Upper lobe of right lung (tissue), 1 donor: ENCODE measurements at regions not wholly inside any gene's neighbourhood (a gene's known extent, or its start where the extent isn't known, plus 50 kb on each side); places are given as distances from the start of the nearest gene placed in this dataset.

ENCODE experiments used
- ATAC-seq: fragments of 200-7000 bp; cut with Tn5 transposase; one replicate; pipeline ENCODE4 v1.9.1; 2020; ENCODE audit warnings: mild to moderate bottlenecking, moderate library complexity
- DNase-seq: peaks from one replicate; pipeline ENCODE4 v3.0.0-alpha.2; 2020
- H3K27ac ChIP-seq: fragments of 200-600 bp; one replicate; pipeline ENCODE4 v1.8.0; 2022
- H3K27me3 ChIP-seq: fragments of 200-600 bp; one replicate; pipeline ENCODE4 v1.8.0; 2022; ENCODE audit warnings: mild to moderate bottlenecking
- H3K36me3 ChIP-seq: fragments of 200-600 bp; one replicate; pipeline ENCODE4 v1.8.0; 2022
- H3K4me1 ChIP-seq: fragments of 200-600 bp; one replicate; pipeline ENCODE4 v1.8.0; 2022
- H3K4me3 ChIP-seq: fragments of 200-600 bp; one replicate; pipeline ENCODE4 v1.8.0; 2022; ENCODE audit warnings: mild to moderate bottlenecking
- H3K9me3 ChIP-seq: fragments of 200-600 bp; one replicate; pipeline ENCODE4 v1.8.0; 2022
- intact Hi-C: fragments of 100-400 bp; cut with DNase I; formaldehyde crosslinking; loops from one replicate; pipeline ENCODE4 v1.11.0; 2022
- TF ChIP-seq, protein P1 (sequence below): fragments of 200-600 bp; IDR thresholded peaks from one replicate; pipeline ENCODE4 v1.8.0; 2022; ENCODE audit warnings: antibody characterized with exemption
- donor health status: DM: no; HTN: yes; CAD: no; lungs with severe emphysema.

DNA sequence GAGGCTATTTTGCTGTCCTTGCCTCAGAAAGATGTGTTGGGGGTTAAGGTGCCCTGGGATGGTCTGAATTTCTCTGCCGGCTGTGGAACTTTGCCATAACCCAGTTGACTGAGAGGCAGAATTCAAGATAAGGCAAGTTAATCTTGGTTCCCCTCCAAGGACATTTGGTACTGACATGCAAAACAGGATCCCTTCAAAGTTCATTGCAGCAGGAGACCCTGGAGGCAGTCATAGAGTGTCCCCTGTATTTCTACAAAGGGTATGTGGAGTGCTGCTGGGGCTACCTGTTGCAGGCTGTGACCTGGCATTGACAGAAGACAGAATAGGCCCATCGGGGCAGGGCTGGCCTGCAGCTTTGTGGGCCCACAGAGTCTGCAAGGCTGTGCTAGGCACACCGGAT is 135.6 kb upstream of the IRX3 start:
- peak; percentile 63 for ATAC-seq
- Histone ChIP-seq H3K27ac (no peak overlapping the region), H3K36me3 (no peaks in the 10 kb centered on the region), H3K4me3 (no peak overlapping the region), H3K4me1 (peaks cover 16% of the 10 kb centered on the region), H3K9me3 (no peaks in the 10 kb centered on the region), H3K27me3 (no peaks in the 10 kb centered on the region)
- TF ChIP-seq, protein P1, sequence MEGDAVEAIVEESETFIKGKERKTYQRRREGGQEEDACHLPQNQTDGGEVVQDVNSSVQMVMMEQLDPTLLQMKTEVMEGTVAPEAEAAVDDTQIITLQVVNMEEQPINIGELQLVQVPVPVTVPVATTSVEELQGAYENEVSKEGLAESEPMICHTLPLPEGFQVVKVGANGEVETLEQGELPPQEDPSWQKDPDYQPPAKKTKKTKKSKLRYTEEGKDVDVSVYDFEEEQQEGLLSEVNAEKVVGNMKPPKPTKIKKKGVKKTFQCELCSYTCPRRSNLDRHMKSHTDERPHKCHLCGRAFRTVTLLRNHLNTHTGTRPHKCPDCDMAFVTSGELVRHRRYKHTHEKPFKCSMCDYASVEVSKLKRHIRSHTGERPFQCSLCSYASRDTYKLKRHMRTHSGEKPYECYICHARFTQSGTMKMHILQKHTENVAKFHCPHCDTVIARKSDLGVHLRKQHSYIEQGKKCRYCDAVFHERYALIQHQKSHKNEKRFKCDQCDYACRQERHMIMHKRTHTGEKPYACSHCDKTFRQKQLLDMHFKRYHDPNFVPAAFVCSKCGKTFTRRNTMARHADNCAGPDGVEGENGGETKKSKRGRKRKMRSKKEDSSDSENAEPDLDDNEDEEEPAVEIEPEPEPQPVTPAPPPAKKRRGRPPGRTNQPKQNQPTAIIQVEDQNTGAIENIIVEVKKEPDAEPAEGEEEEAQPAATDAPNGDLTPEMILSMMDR: no peak
- no peak for DNase-seq
- intact Hi-C loops: no loop called here

- Histone ChIP-seq H3K4me1 (peaks cover 16% of the 10 kb centered on the region), H3K27me3 (no peaks in the 10 kb centered on the region), H3K4me3 (no peak overlapping the region), H3K9me3 (no peaks in the 10 kb centered on the region), H3K27ac (no peak overlapping the region), H3K36me3 (no peaks in the 10 kb centered on the region)
- TF ChIP-seq, protein P1: no peak
- ATAC-seq: no peak
- intact Hi-C loops: no loop called here
- DNase-seq: no peak
These were observed 134.6 kb upstream of the IRX3 start for GRCh38 chr16:54421220-54421619.

DNA sequence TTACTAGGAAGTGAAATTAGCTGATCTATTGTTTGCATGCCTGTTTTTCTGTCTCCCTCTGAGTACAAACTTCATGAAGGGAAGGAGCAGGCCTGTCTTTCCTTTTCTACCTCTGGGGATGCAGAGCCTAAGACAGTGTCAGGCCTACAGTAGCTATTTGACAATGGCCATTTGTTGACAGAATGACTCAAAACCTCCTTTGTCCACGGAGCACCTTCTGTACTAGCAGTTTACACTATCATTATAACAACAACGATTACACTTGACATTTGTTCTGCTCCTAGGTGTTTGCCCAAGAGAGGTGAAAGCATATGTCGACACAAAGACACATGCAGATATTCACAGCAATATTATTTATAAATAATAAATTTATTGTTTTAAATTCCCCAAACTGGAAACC is 132.3 kb upstream of the IRX3 start:
- Histone ChIP-seq H3K9me3 (no peaks in the 10 kb centered on the region), H3K27me3 (no peaks in the 10 kb centered on the region), H3K4me1 (peaks cover 16% of the 10 kb centered on the region), H3K27ac (no peak overlapping the region), H3K36me3 (no peaks in the 10 kb centered on the region), H3K4me3 (no peak overlapping the region)
- intact Hi-C loops: no loop called here
- TF ChIP-seq, protein P1: no peak
- DNase-seq: no peak
- ATAC-seq: no peak

GRCh38 chr16:54417384-54417783 is 130.8 kb upstream of the IRX3 start:
- Histone ChIP-seq H3K4me3 (no peak overlapping the region), H3K4me1 (peaks cover 12% of the 10 kb centered on the region), H3K9me3 (no peaks in the 10 kb centered on the region), H3K27ac (no peak overlapping the region), H3K27me3 (no peaks in the 10 kb centered on the region), H3K36me3 (no peaks in the 10 kb centered on the region)
- peak; percentile 55 for ATAC-seq
- DNase-seq: no peak
- intact Hi-C loops: no loop called here
- TF ChIP-seq, protein P1: no peak

GRCh38 chr16:54414671-54415070 is 128.1 kb upstream of the IRX3 start:
- Histone ChIP-seq H3K27me3 (no peaks in the 10 kb centered on the region), H3K4me1 (peaks cover 4% of the 10 kb centered on the region), H3K4me3 (no peak overlapping the region), H3K9me3 (no peaks in the 10 kb centered on the region), H3K36me3 (no peaks in the 10 kb centered on the region), H3K27ac (no peak overlapping the region)
- intact Hi-C loops: no loop called here
- DNase-seq: no peak
- TF ChIP-seq, protein P1: no peak
- ATAC-seq: no peak

DNA sequence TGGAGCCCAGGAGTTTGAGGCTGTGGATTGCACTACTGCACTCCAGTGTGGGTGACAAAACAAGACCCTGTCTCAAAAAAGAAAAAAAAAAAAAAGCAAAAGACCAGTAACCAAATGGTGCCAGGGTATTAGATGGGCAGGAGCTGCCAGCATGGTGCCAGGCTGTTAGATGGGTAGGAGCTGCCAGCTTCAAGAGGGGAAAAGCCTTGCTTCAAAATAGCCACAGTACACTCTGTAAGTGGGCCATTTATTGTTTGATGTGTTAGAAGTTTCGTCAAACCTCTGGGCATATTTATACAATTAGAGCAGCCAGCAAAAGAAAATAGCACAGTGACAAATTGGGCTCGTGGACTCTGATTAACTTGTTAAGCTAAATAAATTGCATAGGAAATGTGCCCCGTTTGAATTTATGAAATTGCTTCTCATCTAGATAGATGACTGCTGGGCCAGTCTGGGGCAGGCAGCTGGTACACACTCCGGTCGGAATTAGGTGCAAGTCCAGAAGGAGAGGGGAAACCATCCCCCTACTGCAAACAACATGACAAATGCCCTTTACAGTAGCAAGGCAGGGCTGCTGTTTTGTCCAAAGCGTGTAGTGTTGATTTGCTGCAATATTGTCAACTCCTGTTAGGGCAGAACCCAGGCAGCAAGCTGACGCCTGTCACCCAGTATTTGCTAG is 126.3 kb upstream of the IRX3 start:
- ATAC-seq: no peak
- intact Hi-C loops: no loop called here
- no peak overlapping the region for H3K27ac ChIP-seq
- no peaks in the 10 kb centered on the region for H3K27me3 ChIP-seq
- no peak for DNase-seq
- H3K4me1 ChIP-seq: no peaks in the 10 kb centered on the region
- no peaks in the 10 kb centered on the region for H3K9me3 ChIP-seq
- no peak overlapping the region for H3K4me3 ChIP-seq
- H3K36me3 ChIP-seq: no peaks in the 10 kb centered on the region
- TF ChIP-seq, protein P1: no peak
